Activated CD8-positive, alpha-beta T cell treated with anti-CD3 and anti-CD28 coated beads for 36 hours (primary cell): ENCODE measurements at regions not wholly inside any gene's neighbourhood (a gene's known extent, or its start where the extent isn't known, plus 50 kb on each side); places are given as distances from the start of the nearest gene placed in this dataset.
A peak's percentile ranks its signal among the peaks of the same experiment; 100 is the strongest.

Experiments used
- ATAC-seq: fragments of 200-7000 bp; cut with Tn5 transposase; one replicate; pipeline ENCODE4 v1.10.0; 2021; ENCODE audit warnings: mild to moderate bottlenecking, moderate library complexity
- CTCF ChIA-PET: fragments of 350-600 bp; sonication (Branson Sonifier 250); formaldehyde crosslinking; loops from one replicate; lab custom pipeline; 2021; ENCODE audit warnings: antibody characterized with exemption; lab: Charles Lee
- POLR2A ChIA-PET: fragments of 350-600 bp; sonication (Branson Sonifier 250); formaldehyde crosslinking; loops from one replicate; lab custom pipeline; 2021; ENCODE audit warnings: antibody characterized with exemption; lab: Charles Lee
- DNase-seq: peaks from one replicate; pipeline ENCODE4 v3.0.0-alpha.2; 2020
- H3K27ac Mint-ChIP-seq: one replicate; pipeline ENCODE4 v1.8.0; 2021; ENCODE audit warnings: mild to moderate bottlenecking, mixed read lengths
- H3K27me3 Mint-ChIP-seq: one replicate; pipeline ENCODE4 v1.8.0; 2021; ENCODE audit warnings: mixed read lengths
- H3K36me3 Mint-ChIP-seq: one replicate; pipeline ENCODE4 v1.8.0; 2021; ENCODE audit warnings: low read depth, mixed read lengths
- H3K4me1 Mint-ChIP-seq: one replicate; pipeline ENCODE4 v1.8.0; 2021; ENCODE audit warnings: low read depth, mixed read lengths
- H3K4me3 Mint-ChIP-seq: one replicate; pipeline ENCODE4 v1.8.0; 2021; ENCODE audit warnings: mild to moderate bottlenecking, moderate library complexity, mixed read lengths
- H3K9me3 Mint-ChIP-seq: one replicate; pipeline ENCODE4 v1.8.0; 2021; ENCODE audit warnings: mixed read lengths
- CTCF ChIP-seq: fragments of 200-600 bp; IDR thresholded peaks from one replicate; pipeline ENCODE4 v1.8.0; 2022; ENCODE audit warnings: antibody characterized with exemption, mild to moderate bottlenecking
- intact Hi-C: fragments of 100-400 bp; cut with micrococcal nuclease; formaldehyde crosslinking; loops from one replicate; pipeline ENCODE4 v1.10.0; 2022

- Mint-ChIP-seq H3K27me3 (peaks cover 9% of the 10 kb centered on the region), H3K4me1 (no peaks in the 10 kb centered on the region), H3K27ac (no peak overlapping the region), H3K9me3 (no peaks in the 10 kb centered on the region), H3K4me3 (no peak overlapping the region), H3K36me3 (no peaks in the 10 kb centered on the region)
- TF ChIP-seq CTCF = no peak
- intact Hi-C loops = loop anchor here (10.0 kb wide), 2 partner anchors 237 to 357 kb away; no protein-coding TSS in a partner anchor
- ATAC-seq (no peak), DNase-seq (no peak)
- ChIA-PET POLR2A (no interaction called here), CTCF (no interaction called here)
Observed at GRCh38 chr18:24721388-24721787, 261.0 kb downstream of the HRH4 start.

DNA sequence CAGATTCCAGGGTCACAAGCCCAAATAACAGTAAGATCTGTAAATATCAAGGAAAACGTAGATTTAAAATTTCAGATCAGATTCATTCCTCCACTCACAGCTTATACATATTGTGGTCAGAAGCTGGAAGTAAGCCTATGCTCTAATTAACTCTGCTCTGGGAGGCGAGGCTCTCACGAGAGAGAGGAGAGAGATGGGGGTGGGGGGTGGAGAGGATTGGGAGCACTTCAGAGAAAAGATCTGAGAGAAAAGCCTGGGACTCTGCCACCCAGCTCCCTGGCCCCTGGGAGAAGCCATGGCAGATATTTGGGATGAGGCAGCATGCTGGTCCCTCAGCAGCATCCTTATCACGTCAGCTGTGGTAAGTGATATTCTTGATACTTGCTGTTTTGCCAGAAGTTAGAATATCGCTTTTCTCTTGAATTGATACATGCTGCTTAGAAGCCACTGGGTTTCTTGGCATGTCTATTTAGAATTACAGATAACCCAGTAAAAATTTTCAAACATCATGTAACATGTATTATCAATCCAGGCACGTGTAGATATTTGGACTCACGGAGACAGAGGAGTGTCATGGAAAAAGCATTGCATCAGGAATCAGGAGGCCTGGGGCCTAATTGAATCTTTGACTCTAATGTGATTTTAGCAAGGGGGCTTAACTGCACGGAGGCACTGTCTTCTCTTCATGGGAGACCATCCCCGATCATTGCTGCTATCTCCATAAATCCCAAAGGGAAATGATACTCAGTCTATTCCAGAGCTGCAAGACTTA lies 265.4 kb downstream of the HRH4 start:
- ChIA-PET CTCF (interaction anchor here (0.7 to 3.9 kb wide), 43 partner anchors 8 to 368 kb away, joined by 3 to 35 read pairs (median 5); no protein-coding TSS in a partner anchor), POLR2A (no interaction called here)
- ATAC-seq (no peak), DNase-seq (no peak)
- Mint-ChIP-seq H3K4me1 (no peaks in the 10 kb centered on the region), H3K9me3 (no peaks in the 10 kb centered on the region), H3K36me3 (no peaks in the 10 kb centered on the region), H3K4me3 (no peak overlapping the region), H3K27me3 (peaks cover 12% of the 10 kb centered on the region), H3K27ac (no peak overlapping the region)
- intact Hi-C loops = loop anchor here (2.0 to 10.0 kb wide), 3 partner anchors 125 to 361 kb away; no protein-coding TSS in a partner anchor
- no peak for TF ChIP-seq CTCF

GRCh38 chr18:24726727-24727492 lies 266.5 kb downstream of the HRH4 start:
- H3K36me3 Mint-ChIP-seq = no peaks in the 10 kb centered on the region
- TF ChIP-seq CTCF = peak; percentile 84
- H3K4me1 Mint-ChIP-seq = no peaks in the 10 kb centered on the region
- ChIA-PET CTCF (interaction anchor here (0.7 to 3.9 kb wide), 48 partner anchors 9 to 550 kb away, joined by 3 to 35 read pairs (median 4); no protein-coding TSS in a partner anchor), POLR2A (no interaction called here)
- no peaks in the 10 kb centered on the region for H3K9me3 Mint-ChIP-seq
- DNase-seq = peak; percentile 69
- no peak overlapping the region for H3K4me3 Mint-ChIP-seq
- H3K27ac Mint-ChIP-seq = no peak overlapping the region
- peaks cover 8% of the 10 kb centered on the region for H3K27me3 Mint-ChIP-seq
- intact Hi-C loops = loop anchor here (2.0 to 10.0 kb wide), 3 partner anchors 126 to 362 kb away; no protein-coding TSS in a partner anchor
- no peak for ATAC-seq

GRCh38 chr18:24727685-24728084 lies 267.2 kb downstream of the HRH4 start:
- no peak for TF ChIP-seq CTCF
- Mint-ChIP-seq H3K4me3 (no peak overlapping the region), H3K9me3 (no peaks in the 10 kb centered on the region), H3K36me3 (no peaks in the 10 kb centered on the region), H3K4me1 (no peaks in the 10 kb centered on the region), H3K27ac (no peak overlapping the region), H3K27me3 (peaks cover 8% of the 10 kb centered on the region)
- intact Hi-C loops = loop anchor here (2.0 to 10.0 kb wide), 3 partner anchors 127 to 363 kb away; no protein-coding TSS in a partner anchor
- CTCF ChIA-PET = interaction anchor here (0.8 to 3.9 kb wide), 18 partner anchors 10 to 551 kb away, joined by 3 to 35 read pairs (median 7); no protein-coding TSS in a partner anchor
- no peak for ATAC-seq
- POLR2A ChIA-PET = no interaction called here
- DNase-seq = no peak
